SJCRH30 (cell line): ENCODE measurements at regions not wholly inside any gene's neighbourhood (a gene's known extent, or its start where the extent isn't known, plus 50 kb on each side); places are given as distances from the start of the nearest gene placed in this dataset.

Source experiments
- DNase-seq, 2 experiments: peaks; one replicate each; pipeline ENCODE4 v3.0.0-alpha.2; 2015 to 2020
- H3K27ac ChIP-seq: fragments of 250-450 bp; sonication (Bioruptor Pico); 2 replicates; pipeline ENCODE4 v1.5.1; 2020; ENCODE audit warnings: mild to moderate bottlenecking, moderate library complexity
- H3K27me3 ChIP-seq: fragments of 250-450 bp; sonication (Bioruptor Pico); 2 replicates; pipeline ENCODE4 v1.5.1; 2020; ENCODE audit warnings: mild to moderate bottlenecking, moderate library complexity
- H3K36me3 ChIP-seq: fragments of 250-450 bp; sonication (Bioruptor Pico); 2 replicates; pipeline ENCODE4 v1.5.1; 2020; ENCODE audit warnings: mild to moderate bottlenecking, moderate library complexity
- H3K4me1 ChIP-seq: fragments of 250-450 bp; sonication (Bioruptor Pico); 2 replicates; pipeline ENCODE4 v1.5.1; 2020; ENCODE audit warnings: mild to moderate bottlenecking, moderate library complexity
- H3K4me3 ChIP-seq: fragments of 250-450 bp; sonication (Bioruptor Pico); 2 replicates; pipeline ENCODE4 v1.5.1; 2020; ENCODE audit warnings: mild to moderate bottlenecking, moderate library complexity
- H3K9me3 ChIP-seq: fragments of 250-450 bp; sonication (Bioruptor Pico); replicated peaks from 2 replicates; pipeline ENCODE4 v1.5.1; 2020; ENCODE audit warnings: mild to moderate bottlenecking, moderate library complexity

DNA sequence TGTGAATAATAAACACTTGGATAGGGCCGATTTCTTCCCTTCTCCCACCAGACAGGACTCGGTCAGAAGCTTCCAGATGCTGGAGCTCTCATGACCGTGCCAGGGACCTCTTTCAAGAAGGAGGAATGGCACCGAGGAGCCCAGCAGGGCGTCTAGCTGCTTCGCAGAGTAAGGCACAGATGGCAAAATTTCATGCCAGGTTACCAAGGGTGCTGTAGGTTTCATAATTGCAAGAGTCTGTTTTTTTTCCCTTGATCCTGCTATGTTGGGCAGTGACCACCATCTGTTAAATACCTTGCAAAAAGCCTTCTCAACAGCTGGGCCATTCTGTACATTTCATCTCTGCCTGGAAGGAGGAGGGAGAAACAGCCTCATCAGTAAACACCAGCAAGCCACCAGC is 111.8 kb downstream of the EDN3 start:
- H3K4me1 ChIP-seq = peaks cover 17% of the 10 kb centered on the region
- H3K36me3 ChIP-seq = no peaks in the 10 kb centered on the region
- H3K9me3 ChIP-seq = no peaks in the 10 kb centered on the region
- H3K4me3 ChIP-seq = no peak overlapping the region
- H3K27me3 ChIP-seq = no peaks in the 10 kb centered on the region
- DNase-seq = peak; percentile 79 to 93
- peak overlapping the region; percentile 21 for H3K27ac ChIP-seq

DNA sequence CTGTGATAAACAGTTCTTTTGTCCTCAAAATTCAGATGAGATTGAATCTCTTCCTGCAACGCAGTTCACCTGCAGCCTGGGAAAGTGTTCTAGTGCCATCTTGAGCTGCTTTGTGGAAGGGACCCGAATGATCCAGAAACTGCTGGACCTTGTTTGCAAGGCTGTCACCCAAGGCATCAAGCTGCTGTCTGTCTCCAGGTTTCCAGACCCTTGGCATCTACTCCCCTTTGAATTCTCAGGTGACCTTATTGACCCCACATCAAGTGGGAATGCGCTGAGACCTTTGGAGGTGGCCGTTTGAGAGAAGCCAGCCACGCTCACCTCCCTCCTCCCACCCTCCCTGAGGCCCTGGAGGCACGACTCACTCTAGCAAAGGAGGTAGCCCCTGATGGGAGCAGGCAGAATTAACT is 112.5 kb downstream of the EDN3 start:
- Histone ChIP-seq H3K4me1 (peaks cover 17% of the 10 kb centered on the region), H3K4me3 (no peak overlapping the region), H3K36me3 (no peaks in the 10 kb centered on the region), H3K27me3 (no peaks in the 10 kb centered on the region), H3K27ac (peak overlapping the region; percentile 21), H3K9me3 (no peaks in the 10 kb centered on the region)
- DNase-seq = peak; percentile 55 to 81

DNA sequence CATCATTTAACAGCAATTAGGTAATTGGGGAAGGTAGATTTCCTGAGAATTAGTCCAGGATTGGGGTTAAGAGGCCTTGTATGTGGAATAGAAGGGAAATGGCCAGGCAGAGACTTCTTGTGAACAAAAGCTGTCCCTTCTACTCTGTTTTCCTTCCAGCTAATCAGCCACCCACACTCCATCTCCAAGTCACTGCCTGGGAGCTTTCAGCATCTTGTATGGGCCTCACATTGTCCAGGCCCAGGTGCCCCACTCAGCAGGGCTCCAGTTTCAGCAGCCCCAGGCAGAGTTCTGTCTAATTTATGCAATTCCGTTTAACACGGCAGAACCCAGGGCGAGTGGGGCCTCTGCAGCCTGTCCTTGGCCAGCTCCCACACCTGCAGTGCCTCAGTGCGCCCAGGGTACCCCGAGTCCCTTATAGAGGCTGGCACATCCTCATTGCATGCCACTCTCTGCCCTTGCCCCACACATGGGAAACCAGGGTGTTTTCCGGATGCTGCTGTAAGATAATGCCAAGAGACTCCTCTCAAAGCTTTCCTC is 113.0 kb downstream of the EDN3 start:
- H3K36me3 ChIP-seq = no peaks in the 10 kb centered on the region
- no peak for DNase-seq
- no peaks in the 10 kb centered on the region; the same call in 1 of the 2 replicates for H3K27me3 ChIP-seq
- no peak overlapping the region for H3K4me3 ChIP-seq
- H3K27ac ChIP-seq = no peak overlapping the region
- H3K9me3 ChIP-seq = no peaks in the 10 kb centered on the region
- H3K4me1 ChIP-seq = peaks cover 17% of the 10 kb centered on the region

DNA sequence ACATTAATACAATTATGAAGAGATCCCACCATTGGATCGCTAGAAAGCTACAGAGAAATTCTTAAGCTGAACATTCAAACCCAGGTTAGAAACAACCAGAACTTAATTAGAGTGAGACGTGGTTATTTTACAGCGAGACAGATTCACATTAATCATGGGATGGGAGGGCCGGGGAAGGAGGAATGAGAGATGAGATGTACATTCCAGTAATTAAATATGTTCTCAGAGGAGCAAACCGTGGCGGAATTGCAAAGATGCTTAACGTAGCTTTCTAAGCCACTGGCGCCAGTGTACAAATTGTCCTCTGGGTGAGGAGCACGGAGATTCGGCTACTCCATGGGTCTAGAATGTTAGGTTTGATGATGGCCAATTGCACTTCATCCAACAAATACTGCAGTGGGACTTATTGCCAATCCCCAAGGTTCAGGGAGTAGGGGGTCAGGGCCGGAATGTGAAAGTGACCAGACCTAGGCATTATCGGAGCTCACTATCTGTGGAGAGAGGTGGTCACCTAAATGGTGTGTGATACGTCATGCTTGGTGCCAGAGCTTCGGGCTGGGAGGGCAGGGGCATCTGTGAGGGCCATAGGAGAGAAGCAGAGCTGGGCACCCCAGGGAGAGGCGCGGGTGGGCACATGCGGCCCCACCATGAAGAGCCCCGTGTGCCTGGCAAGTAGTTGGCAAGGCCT is 114.7 kb downstream of the EDN3 start:
- Histone ChIP-seq H3K4me1 (peaks cover 17% of the 10 kb centered on the region), H3K4me3 (no peak overlapping the region), H3K27ac (no peak overlapping the region), H3K36me3 (no peaks in the 10 kb centered on the region), H3K9me3 (no peaks in the 10 kb centered on the region), H3K27me3 (peaks cover 17% of the 10 kb centered on the region; the same call in 1 of the 2 replicates)
- DNase-seq = no peak

DNA sequence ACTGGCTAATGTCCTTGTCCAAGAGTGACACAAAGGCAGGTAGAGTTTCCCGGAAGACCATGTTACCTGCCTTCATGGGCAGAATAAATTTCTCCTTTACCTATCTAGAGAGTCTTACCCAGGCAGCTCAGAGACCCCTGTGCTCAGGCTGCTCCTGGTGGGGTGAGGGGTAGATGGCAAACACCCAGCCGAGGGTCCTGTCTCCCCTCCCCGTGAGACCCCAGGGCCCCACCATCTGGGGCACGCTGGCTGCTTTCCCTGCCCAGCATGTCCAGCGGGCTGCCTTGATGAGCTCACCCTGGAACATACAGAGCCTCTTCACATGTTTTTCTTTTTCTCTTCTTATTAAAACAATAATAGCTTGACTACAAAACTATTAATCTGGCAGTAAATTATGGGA is 116.5 kb downstream of the EDN3 start:
- no peak for DNase-seq
- Histone ChIP-seq H3K4me3 (no peak overlapping the region), H3K9me3 (no peaks in the 10 kb centered on the region), H3K36me3 (no peaks in the 10 kb centered on the region), H3K27me3 (peaks cover 21% of the 10 kb centered on the region; the same call in 1 of the 2 replicates), H3K27ac (no peak overlapping the region), H3K4me1 (peaks cover 15% of the 10 kb centered on the region)

DNA sequence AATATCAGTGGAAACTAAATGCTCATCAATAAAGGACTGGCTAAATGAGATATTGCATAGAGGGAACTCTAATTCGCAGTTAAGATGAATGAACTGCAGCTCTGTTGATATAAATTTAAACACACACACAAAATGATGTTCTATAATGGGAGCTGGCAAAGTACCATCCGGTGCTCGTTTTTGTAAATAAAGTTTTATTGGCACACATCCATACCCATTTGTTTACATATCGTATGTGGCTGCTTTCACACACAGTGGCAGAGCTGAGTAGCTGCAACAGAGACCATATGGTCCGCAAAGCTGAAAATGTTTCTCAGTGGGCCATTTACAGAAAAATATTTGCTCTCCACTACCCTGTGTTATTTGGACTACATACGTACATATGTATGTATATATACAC is 120.7 kb downstream of the EDN3 start:
- Histone ChIP-seq H3K36me3 (no peaks in the 10 kb centered on the region), H3K4me1 (no peaks in the 10 kb centered on the region; the same call in 1 of the 2 replicates), H3K27ac (no peak overlapping the region), H3K27me3 (peaks cover 21% of the 10 kb centered on the region; the same call in 1 of the 2 replicates), H3K4me3 (no peak overlapping the region), H3K9me3 (no peaks in the 10 kb centered on the region)
- DNase-seq = no peak

DNA sequence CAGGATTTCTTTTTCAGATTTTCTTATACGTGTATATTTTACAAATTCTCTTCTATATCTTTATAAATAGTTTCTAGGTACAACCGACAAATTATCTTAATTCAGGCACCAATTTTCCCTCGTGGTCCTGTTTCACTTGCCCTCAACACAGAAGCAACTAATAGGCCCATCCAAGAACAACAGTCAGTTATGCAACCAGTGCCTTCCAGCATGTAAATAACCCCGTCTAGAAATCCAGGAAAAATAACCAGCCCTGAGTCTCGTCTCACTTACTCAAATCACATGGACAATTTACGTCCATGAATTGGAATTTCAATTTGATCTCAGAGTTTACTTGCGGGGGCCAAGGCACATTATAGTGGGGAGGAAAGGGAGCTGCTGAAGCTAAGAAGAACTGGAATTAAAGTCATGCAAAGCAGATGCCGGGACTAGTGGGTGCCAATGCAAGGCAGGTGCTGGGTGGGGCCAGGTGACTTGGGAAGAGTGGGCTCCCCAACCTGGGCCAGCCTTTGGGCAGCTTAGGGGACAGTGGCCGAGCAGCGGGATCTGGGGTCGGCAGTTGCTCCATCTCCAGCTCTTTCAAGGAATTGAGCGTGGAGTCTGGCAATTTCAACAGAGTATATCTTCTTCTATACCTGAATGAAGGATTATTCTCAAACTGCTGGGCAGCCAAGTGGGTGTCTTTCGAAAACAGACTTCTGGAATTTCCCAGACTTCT is 121.7 kb downstream of the EDN3 start:
- H3K9me3 ChIP-seq = no peaks in the 10 kb centered on the region
- no peaks in the 10 kb centered on the region for H3K36me3 ChIP-seq
- H3K4me3 ChIP-seq = no peak overlapping the region
- DNase-seq = no peak
- H3K27me3 ChIP-seq = peaks cover 21% of the 10 kb centered on the region; the same call in 1 of the 2 replicates
- H3K4me1 ChIP-seq = no peaks in the 10 kb centered on the region; the same call in 1 of the 2 replicates
- H3K27ac ChIP-seq = no peak overlapping the region

DNA sequence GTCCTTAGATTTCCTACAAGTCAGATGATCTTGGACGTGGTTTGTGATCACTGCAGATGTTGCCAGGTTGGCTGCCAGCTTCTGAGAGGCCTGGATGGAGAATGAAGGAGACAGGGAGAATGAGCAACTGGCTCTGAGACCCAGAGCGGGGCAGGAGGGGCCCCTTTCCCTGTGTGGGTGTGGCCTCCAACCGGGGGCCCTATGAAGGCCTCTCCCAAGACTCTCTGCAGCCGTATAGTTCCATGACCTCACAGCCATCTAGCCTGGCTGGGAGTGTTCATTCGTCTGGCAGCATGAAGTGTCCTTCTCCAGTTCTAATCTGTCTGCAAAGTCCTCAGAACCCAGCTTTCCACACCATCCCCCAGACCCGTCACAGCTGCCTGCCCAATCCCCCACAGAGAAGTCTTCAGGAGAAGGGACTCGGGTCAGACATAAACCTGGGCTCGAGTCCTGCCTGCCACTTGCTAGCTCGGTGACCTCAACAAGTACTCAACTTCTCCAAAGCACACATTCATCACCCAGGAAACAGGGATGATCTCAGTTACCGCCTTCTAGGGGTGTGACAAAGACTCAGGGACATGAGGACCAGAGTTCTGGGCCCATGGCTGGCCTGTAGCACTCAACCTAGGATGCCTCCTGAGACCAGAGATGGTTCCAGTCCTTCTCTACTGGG is 122.6 kb downstream of the EDN3 start:
- H3K9me3 ChIP-seq = no peaks in the 10 kb centered on the region
- peaks cover 21% of the 10 kb centered on the region; the same call in 1 of the 2 replicates for H3K27me3 ChIP-seq
- DNase-seq = peak in 1 of 2 experiments; percentile 55
- no peaks in the 10 kb centered on the region for H3K36me3 ChIP-seq
- no peak overlapping the region for H3K27ac ChIP-seq
- H3K4me1 ChIP-seq = no peaks in the 10 kb centered on the region; the same call in 1 of the 2 replicates
- H3K4me3 ChIP-seq = no peak overlapping the region

DNA sequence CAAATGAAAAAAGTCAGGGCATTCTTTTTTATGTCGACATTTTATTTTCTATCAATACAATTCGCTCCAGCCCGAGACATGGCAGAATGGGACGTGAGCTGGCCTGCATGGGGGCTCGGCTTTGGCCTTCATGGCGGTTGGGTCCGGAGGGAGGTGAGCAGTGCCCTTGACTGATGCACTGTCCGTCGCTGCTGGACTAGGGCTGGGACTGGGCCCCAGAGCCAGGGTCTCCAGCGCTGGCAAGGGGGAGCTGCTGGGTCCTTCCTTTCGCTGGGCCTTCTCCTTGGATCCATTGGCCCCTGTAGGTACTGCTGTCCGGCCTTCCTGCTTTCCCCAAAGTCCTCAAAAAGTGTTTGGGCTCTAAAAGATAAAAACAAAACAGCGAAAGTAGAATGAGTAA is 124.6 kb downstream of the EDN3 start:
- Histone ChIP-seq H3K27me3 (peaks cover 5% of the 10 kb centered on the region; the same call in 1 of the 2 replicates), H3K4me1 (no peaks in the 10 kb centered on the region; the same call in 1 of the 2 replicates), H3K4me3 (no peak overlapping the region), H3K9me3 (no peaks in the 10 kb centered on the region), H3K36me3 (no peaks in the 10 kb centered on the region), H3K27ac (no peak overlapping the region)
- DNase-seq = no peak

DNA sequence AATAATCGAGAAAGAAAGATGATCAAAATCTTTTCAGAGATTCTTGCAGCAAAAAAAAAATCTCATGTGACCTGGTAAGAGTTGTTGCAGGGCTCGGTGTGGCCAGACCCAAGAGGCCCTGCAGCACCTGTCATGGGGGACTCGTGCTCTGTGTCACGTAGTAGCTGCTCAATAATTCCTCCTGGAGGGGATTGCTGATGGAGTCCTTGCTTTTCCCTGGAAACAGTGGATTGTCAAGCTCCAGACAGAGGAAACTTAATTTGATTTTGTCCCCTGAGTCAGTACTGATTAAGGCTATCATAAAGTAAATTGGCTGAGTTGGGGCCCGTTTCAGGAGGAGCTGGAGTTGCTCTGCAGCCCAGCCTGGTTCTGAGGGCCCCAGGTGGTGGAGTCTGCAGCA is 125.2 kb downstream of the EDN3 start:
- no peak for DNase-seq
- no peak overlapping the region for H3K27ac ChIP-seq
- no peaks in the 10 kb centered on the region for H3K9me3 ChIP-seq
- no peaks in the 10 kb centered on the region; the same call in 1 of the 2 replicates for H3K4me1 ChIP-seq
- H3K27me3 ChIP-seq = no peaks in the 10 kb centered on the region
- no peaks in the 10 kb centered on the region for H3K36me3 ChIP-seq
- H3K4me3 ChIP-seq = no peak overlapping the region

DNA sequence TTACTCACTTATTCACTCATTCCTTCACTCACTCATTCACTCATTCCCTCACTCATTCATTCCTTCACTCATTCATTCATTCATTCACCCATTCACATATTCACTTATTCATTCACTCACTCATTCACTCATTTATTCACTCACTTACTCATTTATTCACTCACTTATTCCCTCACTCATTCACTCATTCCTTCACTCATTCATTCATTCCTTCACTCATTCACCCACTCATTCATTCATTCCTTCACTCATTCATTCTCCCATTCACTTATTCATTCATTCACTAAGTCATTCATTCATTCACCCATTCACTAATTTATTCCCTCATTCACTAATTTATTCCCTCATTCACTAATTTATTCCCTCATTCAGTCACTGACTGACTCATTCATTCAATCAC is 127.6 kb downstream of the EDN3 start:
- Histone ChIP-seq H3K36me3 (no peaks in the 10 kb centered on the region), H3K27ac (no peak overlapping the region), H3K27me3 (no peaks in the 10 kb centered on the region), H3K9me3 (no peaks in the 10 kb centered on the region), H3K4me1 (peaks cover 16% of the 10 kb centered on the region), H3K4me3 (no peak overlapping the region)
- no peak for DNase-seq

DNA sequence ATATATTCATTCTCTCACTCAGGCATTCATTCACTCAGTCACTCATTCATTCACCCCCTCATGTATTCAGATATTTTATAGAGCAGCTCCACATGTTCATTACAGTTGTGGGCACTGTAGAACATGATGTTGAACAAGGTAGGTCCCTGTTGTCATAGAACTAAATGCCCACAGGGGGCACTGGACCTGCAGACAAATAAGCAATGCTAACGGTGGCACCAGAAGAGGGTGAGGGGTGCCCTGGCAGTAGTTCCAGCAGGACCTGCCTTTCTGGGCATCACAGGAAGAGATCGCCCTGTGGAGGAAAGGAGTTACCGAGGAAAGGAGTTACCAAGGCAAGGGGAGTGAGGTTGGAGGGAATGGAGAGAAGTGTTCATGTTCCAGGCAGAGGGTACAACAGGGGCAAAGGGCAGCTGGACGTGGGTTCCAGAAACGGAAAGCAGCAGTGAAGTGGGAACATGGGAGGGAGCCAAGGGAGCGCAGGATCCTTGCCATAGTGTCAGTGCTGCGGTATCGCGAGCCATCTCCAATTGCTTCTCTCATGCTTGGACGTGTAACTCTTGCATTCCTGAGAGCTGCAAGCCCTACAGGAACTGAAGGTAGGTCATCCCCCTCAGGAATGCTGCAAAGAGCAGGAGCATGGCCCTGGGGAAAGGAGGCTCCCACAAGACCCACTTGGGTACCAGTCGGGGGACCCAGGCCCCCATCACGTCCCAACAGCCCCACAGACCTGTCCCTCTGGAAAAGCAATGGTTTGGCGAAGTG is 128.2 kb downstream of the EDN3 start:
- H3K36me3 ChIP-seq = no peaks in the 10 kb centered on the region
- H3K27me3 ChIP-seq = no peaks in the 10 kb centered on the region
- no peak overlapping the region for H3K4me3 ChIP-seq
- no peaks in the 10 kb centered on the region for H3K9me3 ChIP-seq
- H3K4me1 ChIP-seq = peaks cover 16% of the 10 kb centered on the region
- no peak overlapping the region for H3K27ac ChIP-seq
- no peak for DNase-seq

DNA sequence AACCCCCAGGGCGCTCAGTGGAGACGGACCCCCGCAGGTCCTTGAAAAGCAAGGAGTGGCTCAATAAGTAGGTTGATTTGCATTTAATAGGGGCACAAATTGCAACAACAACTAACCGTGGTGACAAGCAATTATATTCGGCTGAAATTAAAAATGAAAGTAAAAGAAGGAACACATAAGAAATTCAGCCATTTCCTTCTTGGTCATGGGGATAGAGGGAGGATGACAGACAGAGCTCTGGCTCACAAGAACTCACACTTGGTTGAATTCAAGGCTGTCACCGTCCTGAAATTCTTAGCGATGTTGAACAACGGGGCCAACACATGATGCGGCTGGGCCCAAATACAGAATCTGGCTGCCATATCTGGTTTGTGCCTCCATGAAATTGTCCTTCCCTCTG is 129.0 kb downstream of the EDN3 start:
- H3K27me3 ChIP-seq = no peaks in the 10 kb centered on the region

DNA sequence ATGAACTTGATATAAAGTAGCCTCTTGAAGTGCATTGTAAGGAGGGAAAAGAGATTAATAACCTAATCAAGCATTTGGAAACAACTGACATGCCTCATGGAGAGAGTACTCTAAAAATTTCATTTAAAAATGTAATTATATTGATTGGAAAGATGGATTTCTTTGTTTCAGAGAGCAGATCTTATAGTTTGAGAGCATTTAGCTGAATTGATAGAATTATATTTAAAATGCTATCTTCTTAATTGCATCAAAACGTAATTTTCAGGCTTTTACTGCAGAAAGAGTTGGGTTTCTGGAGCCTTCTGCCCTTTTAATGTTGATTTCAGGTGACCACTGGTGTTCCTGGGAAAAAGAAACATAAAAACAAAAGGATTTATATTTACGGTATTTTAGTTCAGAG is 130.6 kb downstream of the EDN3 start:
- no peak for DNase-seq
- Histone ChIP-seq H3K4me1 (peaks cover 31% of the 10 kb centered on the region), H3K27me3 (no peaks in the 10 kb centered on the region), H3K36me3 (no peaks in the 10 kb centered on the region), H3K4me3 (no peak overlapping the region), H3K27ac (no peak overlapping the region), H3K9me3 (no peaks in the 10 kb centered on the region)

More for the DNA sequence above, 129.0 kb downstream of the EDN3 start:
- H3K9me3 ChIP-seq = no peaks in the 10 kb centered on the region
- H3K4me3 ChIP-seq = no peak overlapping the region
- no peak overlapping the region for H3K27ac ChIP-seq
- H3K36me3 ChIP-seq = no peaks in the 10 kb centered on the region
- no peak for DNase-seq
- H3K4me1 ChIP-seq = peaks cover 18% of the 10 kb centered on the region
